ENCODE measurements at regions not wholly inside any gene's neighbourhood (a gene's known extent, or its start where the extent isn't known, plus 50 kb on each side); places are given as distances from the start of the nearest gene placed in this dataset.

GRCh38 chr3:132236701-132237651 is 80.2 kb upstream of the ACP3 start:
- H3K27ac ChIP-seq (ENCODE audit: low read depth, low read length), result no peak overlapping the region

GRCh38 chr3:132237652-132238032 is 79.6 kb upstream of the ACP3 start:
- no peaks in the 10 kb centered on the region for H4K20me1 ChIP-seq (ENCODE audit: low read depth, low read length)
- H3K4me2 ChIP-seq (ENCODE audit: low read depth, low read length, poor library complexity, severe bottlenecking), result no peak overlapping the region
- no peaks in the 10 kb centered on the region for H3F3A ChIP-seq (ENCODE audit: insufficient read depth)
- no peak overlapping the region for H2AFZ ChIP-seq (ENCODE audit: low read depth, low read length, severe bottlenecking)
- no peak overlapping the region for H3K9ac ChIP-seq (ENCODE audit: low read length)
- no peak overlapping the region for H3K4me3 ChIP-seq (ENCODE audit: insufficient read depth, low read length, poor library complexity, severe bottlenecking)
- no peaks in the 10 kb centered on the region for H3K36me3 ChIP-seq (ENCODE audit: low read length)
- H3K79me2 ChIP-seq (ENCODE audit: insufficient read depth, low read length), result no peaks in the 10 kb centered on the region
- no peaks in the 10 kb centered on the region for H3K9me2 ChIP-seq (replicated peaks; ENCODE audit: insufficient read depth, low read length)
- no peak overlapping the region for H3K27ac ChIP-seq (ENCODE audit: low read depth, low read length)
- H3K27me3 ChIP-seq (ENCODE audit: low read length), result no peaks in the 10 kb centered on the region
- TF ChIP-seq, protein P1, sequence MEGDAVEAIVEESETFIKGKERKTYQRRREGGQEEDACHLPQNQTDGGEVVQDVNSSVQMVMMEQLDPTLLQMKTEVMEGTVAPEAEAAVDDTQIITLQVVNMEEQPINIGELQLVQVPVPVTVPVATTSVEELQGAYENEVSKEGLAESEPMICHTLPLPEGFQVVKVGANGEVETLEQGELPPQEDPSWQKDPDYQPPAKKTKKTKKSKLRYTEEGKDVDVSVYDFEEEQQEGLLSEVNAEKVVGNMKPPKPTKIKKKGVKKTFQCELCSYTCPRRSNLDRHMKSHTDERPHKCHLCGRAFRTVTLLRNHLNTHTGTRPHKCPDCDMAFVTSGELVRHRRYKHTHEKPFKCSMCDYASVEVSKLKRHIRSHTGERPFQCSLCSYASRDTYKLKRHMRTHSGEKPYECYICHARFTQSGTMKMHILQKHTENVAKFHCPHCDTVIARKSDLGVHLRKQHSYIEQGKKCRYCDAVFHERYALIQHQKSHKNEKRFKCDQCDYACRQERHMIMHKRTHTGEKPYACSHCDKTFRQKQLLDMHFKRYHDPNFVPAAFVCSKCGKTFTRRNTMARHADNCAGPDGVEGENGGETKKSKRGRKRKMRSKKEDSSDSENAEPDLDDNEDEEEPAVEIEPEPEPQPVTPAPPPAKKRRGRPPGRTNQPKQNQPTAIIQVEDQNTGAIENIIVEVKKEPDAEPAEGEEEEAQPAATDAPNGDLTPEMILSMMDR (IDR thresholded peaks at IDR 0.05; ENCODE audit: insufficient read depth, low read length, poor library complexity, severe bottlenecking), result no peak
- no peak for TF ChIP-seq EZH2phosphoT487 (conservative IDR thresholded peaks at IDR 0.05; ENCODE audit: low read length)
- H3K9me3 ChIP-seq (ENCODE audit: insufficient read depth, low read length), result no peaks in the 10 kb centered on the region

More at GRCh38 chr3:132236701-132237651, 80.2 kb upstream of the ACP3 start:
- Histone ChIP-seq H4K20me1 (ENCODE audit: low read depth, low read length) (no peaks in the 10 kb centered on the region), H2AFZ (ENCODE audit: low read depth, low read length, severe bottlenecking) (no peak overlapping the region), H3K79me2 (ENCODE audit: insufficient read depth, low read length) (no peaks in the 10 kb centered on the region), H3K9me3 (ENCODE audit: insufficient read depth, low read length) (no peaks in the 10 kb centered on the region), H3K4me3 (ENCODE audit: insufficient read depth, low read length, poor library complexity, severe bottlenecking) (no peak overlapping the region), H3K36me3 (ENCODE audit: low read length) (no peaks in the 10 kb centered on the region), H3F3A (ENCODE audit: insufficient read depth) (no peaks in the 10 kb centered on the region), H3K4me2 (ENCODE audit: low read depth, low read length, poor library complexity, severe bottlenecking) (no peak overlapping the region), H3K9ac (ENCODE audit: low read length) (no peak overlapping the region), H3K9me2 (replicated peaks; ENCODE audit: insufficient read depth, low read length) (no peaks in the 10 kb centered on the region), H3K27me3 (ENCODE audit: low read length) (no peaks in the 10 kb centered on the region)
- TF ChIP-seq EZH2phosphoT487 (conservative IDR thresholded peaks at IDR 0.05; ENCODE audit: low read length), result no peak
- TF ChIP-seq, protein P1 (IDR thresholded peaks at IDR 0.05; ENCODE audit: insufficient read depth, low read length, poor library complexity, severe bottlenecking), result no peak

DNA sequence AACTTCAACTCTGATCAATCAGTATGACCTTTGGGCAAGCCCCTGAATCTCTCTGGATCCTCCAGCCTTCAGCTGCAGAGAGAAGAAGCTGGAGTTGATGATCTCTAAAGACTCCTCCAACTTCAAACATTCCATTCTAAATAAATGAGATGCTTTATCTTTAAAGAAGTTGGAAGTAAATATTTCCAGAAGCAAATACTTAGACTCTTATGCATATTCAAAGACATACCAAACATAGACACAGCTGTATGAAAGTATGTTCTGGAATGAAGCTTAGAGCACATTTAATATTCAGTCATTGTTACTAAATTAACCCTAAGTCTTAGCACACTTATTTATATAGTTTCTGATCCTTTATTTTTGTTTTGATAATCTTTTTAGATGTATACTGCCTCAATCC is 77.6 kb upstream of the ACP3 start:
- H3K4me3 ChIP-seq (ENCODE audit: insufficient read depth, low read length, poor library complexity, severe bottlenecking), result no peak overlapping the region
- TF ChIP-seq, protein P1 (IDR thresholded peaks at IDR 0.05; ENCODE audit: insufficient read depth, low read length, poor library complexity, severe bottlenecking), result no peak
- no peak for TF ChIP-seq EZH2phosphoT487 (conservative IDR thresholded peaks at IDR 0.05; ENCODE audit: low read length)
- no peaks in the 10 kb centered on the region for H3K9me3 ChIP-seq (ENCODE audit: insufficient read depth, low read length)
- H3K4me2 ChIP-seq (ENCODE audit: low read depth, low read length, poor library complexity, severe bottlenecking), result no peak overlapping the region
- H3K27me3 ChIP-seq (ENCODE audit: low read length), result no peaks in the 10 kb centered on the region
- H4K20me1 ChIP-seq (ENCODE audit: low read depth, low read length), result no peaks in the 10 kb centered on the region
- H3F3A ChIP-seq (ENCODE audit: insufficient read depth), result no peaks in the 10 kb centered on the region
- no peak overlapping the region for H3K9ac ChIP-seq (ENCODE audit: low read length)
- no peaks in the 10 kb centered on the region for H3K79me2 ChIP-seq (ENCODE audit: insufficient read depth, low read length)
- no peak overlapping the region for H2AFZ ChIP-seq (ENCODE audit: low read depth, low read length, severe bottlenecking)
- H3K36me3 ChIP-seq (ENCODE audit: low read length), result no peaks in the 10 kb centered on the region
- no peak overlapping the region for H3K27ac ChIP-seq (ENCODE audit: low read depth, low read length)
- no peaks in the 10 kb centered on the region for H3K9me2 ChIP-seq (replicated peaks; ENCODE audit: insufficient read depth, low read length)

Measured in SU-DHL-6 (cell line).